Erythroblast (primary cell): ENCODE measurements at regions not wholly inside any gene's neighbourhood (a gene's known extent, or its start where the extent isn't known, plus 50 kb on each side); places are given as distances from the start of the nearest gene placed in this dataset.
"Not testable (repeated sequence)": the region's sequence is repeated elsewhere in the genome, so short reads cannot be mapped to it uniquely, and the experiment has no call there.

ENCODE experiments used
- GATA1 ChIP-seq: IDR thresholded peaks from 2 replicates; pipeline ENCODE4 v1.6.1; 2011; ENCODE audit warnings: low read depth, mild to moderate bottlenecking, control low read depth, low read length, moderate library complexity
- POLR2A ChIP-seq: IDR thresholded peaks from 2 replicates; pipeline ENCODE4 v1.6.1; 2011; ENCODE audit warnings: mild to moderate bottlenecking, low read length

GRCh38 chr15:31723019-31723418, 307.3 kb upstream of the CHRNA7 start:
- not testable (repeated sequence) for TF ChIP-seq POLR2A, GATA1
